IMR-90 (cell line): ENCODE measurements at regions not wholly inside any gene's neighbourhood (a gene's known extent, or its start where the extent isn't known, plus 50 kb on each side); places are given as distances from the start of the nearest gene placed in this dataset.

Experiments
- ATAC-seq: fragments of 200-7000 bp; cut with Tn5 transposase; 2 replicates; pipeline ENCODE4 v1.9.1; 2020; ENCODE audit warnings: low read depth, mild to moderate bottlenecking, moderate library complexity
- BruUV-seq: library from RNA; stranded (reverse); fragments of 400-500 nt; replicated peaks from 2 replicates; lab custom pipeline; 2021; lab: Mats Ljungman, UMichigan
- CTCF ChIA-PET: fragments of 300-600 bp; formaldehyde crosslinking; extraction: SDS; loops from one replicate; lab custom pipeline; 2021; ENCODE audit warnings: antibody characterized with exemption; lab: Yijun Ruan, JAX
- POLR2A ChIA-PET: fragments of 300-600 bp; sonication (Branson Sonifier 250); formaldehyde crosslinking; loops from one replicate; lab custom pipeline; 2022; ENCODE audit warnings: antibody characterized with exemption; ENCODE audit not compliant: unreplicated experiment; lab: Charles Lee
- DNase-seq: peaks from one replicate; pipeline ENCODE4 v3.0.0; 2013
- H2AFZ ChIP-seq: replicated peaks from 2 replicates; pipeline ENCODE3; 2013; ENCODE audit warnings: low read length, mild to moderate bottlenecking; ENCODE audit not compliant: poor library complexity
- H2AK5ac ChIP-seq: 2 replicates; pipeline ENCODE4 v1.6.1; 2013; ENCODE audit warnings: low read depth, low read length, inconsistent platforms
- H2AK9ac ChIP-seq: replicated peaks from 2 replicates; pipeline ENCODE3; 2013; ENCODE audit warnings: mild to moderate bottlenecking, low read depth, low read length, moderate library complexity; ENCODE audit not compliant: poor library complexity
- H2BK120ac ChIP-seq: 2 replicates; pipeline ENCODE4 v1.6.1; 2013; ENCODE audit warnings: low read depth, low read length, inconsistent platforms
- H2BK15ac ChIP-seq: 3 replicates; pipeline ENCODE4 v1.6.1; 2013; ENCODE audit warnings: low read depth, low read length, inconsistent platforms
- H2BK20ac ChIP-seq: 2 replicates; pipeline ENCODE4 v1.6.1; 2013; ENCODE audit warnings: low read depth, mild to moderate bottlenecking, inconsistent platforms, low read length, moderate library complexity
- H2BK5ac ChIP-seq: 2 replicates; pipeline ENCODE4 v1.6.1; 2013; ENCODE audit warnings: mild to moderate bottlenecking, low read depth, low read length, inconsistent platforms; ENCODE audit not compliant: poor library complexity, severe bottlenecking
- H3K14ac ChIP-seq: replicated peaks from 2 replicates; pipeline ENCODE4 v1.6.1; 2013; ENCODE audit warnings: low read depth, low read length, inconsistent platforms
- H3K18ac ChIP-seq: 2 replicates; pipeline ENCODE4 v1.6.1; 2013; ENCODE audit warnings: low read depth, low read length, control low read depth
- H3K23ac ChIP-seq: 2 replicates; pipeline ENCODE4 v1.6.1; 2013; ENCODE audit warnings: low read depth, low read length, inconsistent platforms
- H3K27ac ChIP-seq: 2 replicates; pipeline ENCODE4 v1.5.1; 2013; ENCODE audit warnings: mild to moderate bottlenecking, control low read depth, low read length; ENCODE audit not compliant: insufficient read depth
- H3K27me3 ChIP-seq: 2 replicates; pipeline ENCODE4 v1.6.1; 2013; ENCODE audit warnings: low read length; ENCODE audit not compliant: control insufficient read depth, insufficient read depth
- H3K36me3 ChIP-seq: 2 replicates; pipeline ENCODE4 v1.6.1; 2013; ENCODE audit warnings: low read length, mixed read lengths; ENCODE audit not compliant: control insufficient read depth, insufficient read depth
- H3K4ac ChIP-seq: 2 replicates; pipeline ENCODE4 v1.6.1; 2013; ENCODE audit warnings: low read depth, low read length, inconsistent platforms
- H3K4me1 ChIP-seq: 2 replicates; pipeline ENCODE4 v1.6.1; 2013; ENCODE audit warnings: low read length, mixed read lengths; ENCODE audit not compliant: control insufficient read depth, insufficient read depth
- H3K4me2 ChIP-seq: 2 replicates; pipeline ENCODE4 v1.6.1; 2013; ENCODE audit warnings: low read depth, mild to moderate bottlenecking, control low read depth, low read length, moderate library complexity
- H3K4me3 ChIP-seq: 2 replicates; pipeline ENCODE4 v1.5.1; 2013; ENCODE audit warnings: low read depth, mild to moderate bottlenecking, control low read depth, low read length, moderate library complexity; ENCODE audit not compliant: insufficient read depth
- H3K56ac ChIP-seq: 2 replicates; pipeline ENCODE4 v1.6.1; 2013; ENCODE audit warnings: low read length, inconsistent platforms; ENCODE audit not compliant: insufficient read depth; ENCODE audit errors: extremely low read depth
- H3K79me1 ChIP-seq, 2 experiments: 2 replicates each; pipeline ENCODE4 v1.6.1; 2013; ENCODE audit warnings: low read length in 2 of 2, inconsistent platforms in 1 of 2, low read depth in 1 of 2
- H3K9ac ChIP-seq: 2 replicates; pipeline ENCODE4 v1.6.1; 2013; ENCODE audit warnings: low read depth, low read length, control low read depth
- H3K9me1 ChIP-seq: 2 replicates; pipeline ENCODE4 v1.6.1; 2013; ENCODE audit warnings: low read length, inconsistent platforms; ENCODE audit not compliant: insufficient read depth
- H3K9me3 ChIP-seq: 2 replicates; pipeline ENCODE4 v1.6.1; 2013; ENCODE audit warnings: low read length; ENCODE audit not compliant: control insufficient read depth, insufficient read depth
- H4K20me1 ChIP-seq: 2 replicates; pipeline ENCODE4 v1.6.1; 2013; ENCODE audit warnings: low read length, inconsistent platforms; ENCODE audit not compliant: insufficient read depth
- H4K5ac ChIP-seq: 2 replicates; pipeline ENCODE4 v1.6.1; 2013; ENCODE audit warnings: mild to moderate bottlenecking, low read depth, low read length, control low read depth
- H4K8ac ChIP-seq, 2 experiments: 2 replicates each; pipeline ENCODE4 v1.6.1; 2013; ENCODE audit warnings: low read depth in 2 of 2, low read length in 2 of 2, control low read depth in 1 of 2, inconsistent platforms in 1 of 2
- H4K91ac ChIP-seq: 2 replicates; pipeline ENCODE4 v1.6.1; 2013; ENCODE audit warnings: low read depth, low read length, inconsistent platforms; ENCODE audit not compliant: insufficient read depth
- MXI1 ChIP-seq: IDR thresholded peaks from 2 replicates; pipeline ENCODE4 v1.6.1; 2012; ENCODE audit warnings: low read depth, mild to moderate bottlenecking, low read length, moderate library complexity, borderline replicate concordance
- WGBS, 2 experiments: methylation state at CpG; one replicate each; pipeline versions ENCODE4 v1.1.5 to v1.1.7; 2013; ENCODE audit warnings: missing lambda C conversion rate in 2 of 2; ENCODE audit not compliant: insufficient read length in 1 of 2; ENCODE audit errors: extremely low coverage in 2 of 2; 5-methylcytosine and 5-hydroxymethylcytosine counted together
- dilution Hi-C: fragments of 300-500 bp; cut with HindIII; formaldehyde crosslinking; loops from one replicate; pipeline ENCODE4 v1.14.3; 2018; ENCODE audit warnings: low sequenced_read_pairs; ENCODE audit not compliant: unreplicated experiment
- in situ Hi-C: fragments of 300-500 bp; cut with MboI; formaldehyde crosslinking; loops from 3 replicates; pipeline ENCODE4 v1.14.3; 2019; ENCODE audit warnings: low sequenced_read_pairs, inconsistent platforms, mixed read lengths
- intact Hi-C: fragments of 100-400 bp; cut with micrococcal nuclease; formaldehyde crosslinking; loops from 2 replicates; pipeline ENCODE4 v1.10.0; 2022

- ChIA-PET POLR2A (no interaction called here), CTCF (no interaction called here)
- Histone ChIP-seq H3K18ac (no peak overlapping the region), H3K23ac (no peak overlapping the region), H4K20me1 (no peaks in the 10 kb centered on the region), H3K14ac (no peak overlapping the region), H3K27me3 (no peaks in the 10 kb centered on the region), H2BK5ac (no peak overlapping the region), H3K9ac (no peak overlapping the region), H2AK5ac (no peak overlapping the region), H3K4me2 (no peak overlapping the region), H2AFZ (no peak overlapping the region), H3K36me3 (no peaks in the 10 kb centered on the region), H3K9me1 (no peaks in the 10 kb centered on the region), H3K4me1 (no peaks in the 10 kb centered on the region), H3K56ac (no peak overlapping the region), H3K4me3 (no peak overlapping the region), H3K27ac (no peak overlapping the region), H4K91ac (no peak overlapping the region), H4K8ac (no peak overlapping the region), H2AK9ac (no peak overlapping the region), H2BK120ac (no peak overlapping the region), H3K4ac (no peak overlapping the region), H3K79me1 (no peaks in the 10 kb centered on the region), H2BK15ac (no peak overlapping the region), H3K9me3 (no peaks in the 10 kb centered on the region), H2BK20ac (no peak overlapping the region), H4K5ac (no peak overlapping the region)
- TF ChIP-seq MXI1, result no peak
- DNase-seq (no peak), ATAC-seq (no peak)
- intact Hi-C loops (no loop called here), dilution Hi-C loops (no loop called here), in situ Hi-C loops (no loop called here)
- no TSS peak for BruUV-seq
- no CpG with 5 or more reads among the region's 3 CpGs for WGBS, 2 experiments
Observed at GRCh38 chr1:90512441-90512840, 204.7 kb downstream of the BARHL2 start.
